Kidney (tissue), 13 donors: ENCODE measurements at regions not wholly inside any gene's neighbourhood (a gene's known extent, or its start where the extent isn't known, plus 50 kb on each side); places are given as distances from the start of the nearest gene placed in this dataset.
A peak's percentile ranks its signal among the peaks of the same experiment; 100 is the strongest.

ENCODE experiments used
- DNase-seq, 5 donors: peaks; one replicate each; pipeline ENCODE4 v3.0.0-alpha.2; 2013 to 2020
- FAIRE-seq: peaks from 2 replicates; lab custom pipeline; 2012; peaks lifted over from hg19 to GRCh38; lab: Jason Lieb, UNC
- H3K27ac ChIP-seq, 2 donors: one replicate each; pipeline ENCODE4 v1.7.0; 2013; ENCODE audit warnings: low read depth in 2 of 2, low read length in 2 of 2, inconsistent platforms in 1 of 2
- H3K27me3 ChIP-seq: one replicate; pipeline ENCODE4 v1.7.1; 2013; ENCODE audit warnings: low read length, inconsistent platforms; ENCODE audit not compliant: control insufficient read depth, insufficient read depth
- H3K36me3 ChIP-seq, 3 donors: one replicate each; pipeline versions ENCODE4 v1.7.0 to v1.7.1; 2013; ENCODE audit warnings: low read length in 3 of 3, control low read depth in 1 of 3, inconsistent platforms in 1 of 3; ENCODE audit not compliant: insufficient read depth in 3 of 3, control insufficient read depth in 2 of 3
- H3K4me1 ChIP-seq, 3 donors: one replicate each; pipeline versions ENCODE4 v1.7.0 to v1.7.1; 2013; ENCODE audit warnings: low read length in 3 of 3, inconsistent platforms in 1 of 3, low read depth in 1 of 3; ENCODE audit not compliant: control insufficient read depth in 2 of 3, insufficient read depth in 2 of 3
- H3K4me3 ChIP-seq, 3 donors: one replicate each; pipeline versions ENCODE4 v1.7.0 to v1.8.1; 2013; ENCODE audit warnings: low read length in 3 of 3, control low read depth in 1 of 3, inconsistent platforms in 1 of 3
- H3K9ac ChIP-seq, 3 donors: one replicate each; pipeline versions ENCODE4 v1.7.0 to v1.7.1; 2013; ENCODE audit warnings: low read length in 3 of 3, control low read depth in 1 of 3, inconsistent platforms in 1 of 3
- H3K9me3 ChIP-seq, 3 donors: one replicate each; pipeline versions ENCODE4 v1.7.0 to v1.7.1; 2013; ENCODE audit warnings: low read length in 3 of 3, control low read depth in 1 of 3, inconsistent platforms in 1 of 3; ENCODE audit not compliant: control insufficient read depth in 2 of 3, insufficient read depth in 1 of 3
- CTCF ChIP-seq: IDR thresholded peaks from 3 replicates; pipeline ENCODE4 v1.5.1; 2012; ENCODE audit warnings: mild to moderate bottlenecking, moderate library complexity, borderline replicate concordance; ENCODE audit not compliant: insufficient read depth; ENCODE audit errors: extremely low read depth
- intact Hi-C: fragments of 100-400 bp; cut with DNase I; formaldehyde crosslinking; loops from one replicate; pipeline ENCODE4 v1.11.1; 2022
- donor health status: control.
- donor health status: control.
- donor health status: control.
- donor health status: control.
- donor health status: control.
- donor health status: DM: yes; HTN: yes; CAD: no.
- donor health status: Normal renal cell carcinoma (clear cell type).

- Histone ChIP-seq H3K4me3 (no peak overlapping the region), H3K4me1 (no peaks in the 10 kb centered on the region), H3K27ac (no peak overlapping the region), H3K9me3 (no peaks in the 10 kb centered on the region), H3K27me3 (no peaks in the 10 kb centered on the region), H3K36me3 (no peaks in the 10 kb centered on the region), H3K9ac (no peak overlapping the region)
- peak; percentile 48 for TF ChIP-seq CTCF
- FAIRE-seq (no peak), DNase-seq (peak in 1 of 5 donors; percentile 13)
- intact Hi-C loops, result no loop called here
Measured at GRCh38 chr2:163878718-163879117, 142.9 kb upstream of the FIGN start.

GRCh38 chr2:163877316-163877715 lies 141.5 kb upstream of the FIGN start:
- H3K27ac ChIP-seq, result peak overlapping the region in 1 of 2 donors; percentile 38
- TF ChIP-seq CTCF, result no peak
- no peaks in the 10 kb centered on the region for H3K9me3 ChIP-seq
- intact Hi-C loops, result no loop called here
- no peaks in the 10 kb centered on the region for H3K27me3 ChIP-seq
- peak in 3 of 5 donors; percentile 36 to 79 (median 79) for DNase-seq
- no peak overlapping the region for H3K9ac ChIP-seq
- no peaks in the 10 kb centered on the region for H3K36me3 ChIP-seq
- no peaks in the 10 kb centered on the region for H3K4me1 ChIP-seq
- FAIRE-seq, result peak; percentile 81
- H3K4me3 ChIP-seq, result peak overlapping the region in 2 of 3 donors; percentile 30 to 43

GRCh38 chr2:163863073-163863472 lies 127.3 kb upstream of the FIGN start:
- FAIRE-seq, result no peak
- no peak overlapping the region for H3K9ac ChIP-seq
- no peaks in the 10 kb centered on the region for H3K4me1 ChIP-seq
- no peak for DNase-seq
- H3K4me3 ChIP-seq, result no peak overlapping the region
- H3K9me3 ChIP-seq, result no peaks in the 10 kb centered on the region
- intact Hi-C loops, result no loop called here
- H3K36me3 ChIP-seq, result no peaks in the 10 kb centered on the region
- TF ChIP-seq CTCF, result no peak
- no peaks in the 10 kb centered on the region for H3K27me3 ChIP-seq
- no peak overlapping the region for H3K27ac ChIP-seq

- no peak for TF ChIP-seq CTCF
- FAIRE-seq, result no peak
- Histone ChIP-seq H3K9ac (no peak overlapping the region), H3K27me3 (no peaks in the 10 kb centered on the region), H3K4me1 (no peaks in the 10 kb centered on the region), H3K9me3 (no peaks in the 10 kb centered on the region), H3K36me3 (no peaks in the 10 kb centered on the region), H3K4me3 (peak overlapping the region in 2 of 3 donors; percentile 33 to 50), H3K27ac (no peak overlapping the region)
- peak in 1 of 5 donors; percentile 16 for DNase-seq
- intact Hi-C loops, result no loop called here
Measured at GRCh38 chr2:163859951-163860350, 124.1 kb upstream of the FIGN start.
